HEK293 (cell line): ENCODE measurements at regions not wholly inside any gene's neighbourhood (a gene's known extent, or its start where the extent isn't known, plus 50 kb on each side); places are given as distances from the start of the nearest gene placed in this dataset.

Source experiments
- CTCF ChIA-PET: fragments of 350-600 bp; formaldehyde crosslinking; extraction: SDS; loops from one replicate; lab custom pipeline; 2021; ENCODE audit warnings: antibody characterized with exemption; lab: Yijun Ruan, JAX
- POLR2A ChIA-PET: fragments of 300-600 bp; formaldehyde crosslinking; extraction: SDS; loops from one replicate; lab custom pipeline; 2020; ENCODE audit warnings: antibody characterized with exemption, inconsistent platforms; lab: Yijun Ruan, JAX
- H3K27ac ChIP-seq: fragments of 200-500 bp; sonication (Bioruptor generic); 2 replicates; pipeline ENCODE4 v1.5.1; 2014; ENCODE audit warnings: low read depth, low read length, control low read depth, inconsistent platforms; ENCODE audit errors: extremely low read depth
- H3K36me3 ChIP-seq, 2 experiments: fragments of 200-500 bp in 1 of 2; sonication (Bioruptor generic) in 1 of 2; 1 replicate in 1 of 2; 2 replicates in 1 of 2; pipeline ENCODE4 v1.5.1; 2014 to 2017; ENCODE audit warnings: inconsistent platforms in 2 of 2, low read length in 2 of 2; ENCODE audit not compliant: control insufficient read depth in 2 of 2, insufficient read depth in 1 of 2
- H3K4me1 ChIP-seq: fragments of 200-500 bp; sonication (Bioruptor generic); 2 replicates; pipeline ENCODE4 v1.5.1; 2014; ENCODE audit warnings: mild to moderate bottlenecking, low read length, inconsistent platforms; ENCODE audit not compliant: control insufficient read depth, insufficient read depth
- H3K4me3 ChIP-seq: 2 replicates; pipeline ENCODE4 v1.5.1; 2011; ENCODE audit warnings: low read depth, mild to moderate bottlenecking, control low read depth, low read length, moderate library complexity
- H3K9me3 ChIP-seq: fragments of 200-500 bp; sonication (Bioruptor generic); 2 replicates; pipeline ENCODE4 v1.5.1; 2014; ENCODE audit warnings: low read depth, low read length, inconsistent platforms; ENCODE audit not compliant: control insufficient read depth, insufficient read depth
- BCL11A ChIP-seq: fragments of 450-650 bp; formaldehyde crosslinking; IDR thresholded peaks from 2 replicates; pipeline ENCODE4 v1.5.1; 2016; ENCODE audit warnings: low read depth, missing biosample characterization, missing genetic modification characterization
- FEZF1 ChIP-seq: fragments of 450-650 bp; formaldehyde crosslinking; IDR thresholded peaks from 2 replicates; pipeline ENCODE4 v1.5.1; 2016; ENCODE audit warnings: missing biosample characterization, missing genetic modification characterization
- GFI1B ChIP-seq: fragments of 450-650 bp; formaldehyde crosslinking; IDR thresholded peaks from 2 replicates; pipeline ENCODE4 v1.5.1; 2016; ENCODE audit warnings: missing biosample characterization, missing genetic modification characterization
- GLIS1 ChIP-seq: fragments of 450-650 bp; formaldehyde crosslinking; IDR thresholded peaks from 2 replicates; pipeline ENCODE4 v1.5.1; 2016; ENCODE audit warnings: missing biosample characterization, missing genetic modification characterization
- HOXD13 ChIP-seq: sonication (generic); formaldehyde crosslinking; IDR thresholded peaks from 2 replicates; pipeline ENCODE4 v1.8.0; 2022; ENCODE audit warnings: missing genetic modification reagents, borderline replicate concordance
- INSM2 ChIP-seq: fragments of 450-650 bp; formaldehyde crosslinking; IDR thresholded peaks from 2 replicates; pipeline ENCODE4 v1.5.1; 2016; ENCODE audit warnings: missing biosample characterization, missing genetic modification characterization
- MZF1 ChIP-seq: fragments of 450-650 bp; formaldehyde crosslinking; IDR thresholded peaks from 2 replicates; pipeline ENCODE4 v1.5.1; 2017; ENCODE audit warnings: missing biosample characterization, missing genetic modification characterization, borderline replicate concordance
- PBX3 ChIP-seq: sonication (generic); formaldehyde crosslinking; IDR thresholded peaks from 2 replicates; pipeline ENCODE4 v1.8.1; 2022; ENCODE audit warnings: mild to moderate bottlenecking, moderate library complexity, missing genetic modification reagents
- WT1 ChIP-seq: fragments of 450-650 bp; formaldehyde crosslinking; IDR thresholded peaks from 2 replicates; pipeline ENCODE4 v1.5.1; 2016; ENCODE audit warnings: missing biosample characterization, missing genetic modification characterization
- ZBTB26 ChIP-seq: fragments of 450-650 bp; formaldehyde crosslinking; optimal IDR thresholded peaks from 2 replicates; pipeline ENCODE3; 2016; ENCODE audit warnings: missing biosample characterization, mild to moderate bottlenecking, missing genetic modification characterization
- ZFP41 ChIP-seq: fragments of 450-650 bp; formaldehyde crosslinking; IDR thresholded peaks from 2 replicates; pipeline ENCODE4 v1.5.1; 2016; ENCODE audit warnings: missing biosample characterization, missing genetic modification characterization, borderline replicate concordance
- ZNF138 ChIP-seq: fragments of 450-650 bp; formaldehyde crosslinking; IDR thresholded peaks from 2 replicates; pipeline ENCODE4 v1.5.1; 2016; ENCODE audit warnings: missing biosample characterization, missing genetic modification characterization, borderline replicate concordance
- ZNF175 ChIP-seq: fragments of 450-650 bp; formaldehyde crosslinking; IDR thresholded peaks from 2 replicates; pipeline ENCODE4 v1.5.1; 2016; ENCODE audit warnings: missing biosample characterization, missing genetic modification characterization
- ZNF18 ChIP-seq: fragments of 450-650 bp; formaldehyde crosslinking; IDR thresholded peaks from 2 replicates; pipeline ENCODE4 v1.5.1; 2016; ENCODE audit warnings: missing biosample characterization, missing genetic modification characterization
- ZNF23 ChIP-seq: fragments of 450-650 bp; formaldehyde crosslinking; IDR thresholded peaks from 2 replicates; pipeline ENCODE4 v1.5.1; 2016; ENCODE audit warnings: missing biosample characterization, missing genetic modification characterization, borderline replicate concordance
- ZNF239 ChIP-seq: fragments of 450-650 bp; formaldehyde crosslinking; IDR thresholded peaks from 2 replicates; pipeline ENCODE4 v1.5.1; 2016; ENCODE audit warnings: missing biosample characterization, missing genetic modification characterization
- ZNF26 ChIP-seq: fragments of 450-650 bp; formaldehyde crosslinking; IDR thresholded peaks from 2 replicates; pipeline ENCODE4 v1.5.1; 2016; ENCODE audit warnings: missing biosample characterization, missing genetic modification characterization
- ZNF404 ChIP-seq: fragments of 450-650 bp; formaldehyde crosslinking; IDR thresholded peaks from 2 replicates; pipeline ENCODE4 v1.5.1; 2017; ENCODE audit warnings: missing biosample characterization, missing genetic modification characterization
- ZNF488 ChIP-seq: fragments of 450-650 bp; formaldehyde crosslinking; IDR thresholded peaks from 2 replicates; pipeline ENCODE4 v1.5.1; 2016; ENCODE audit warnings: missing biosample characterization, missing genetic modification characterization
- ZNF510 ChIP-seq: fragments of 450-650 bp; formaldehyde crosslinking; IDR thresholded peaks from 2 replicates; pipeline ENCODE4 v1.5.1; 2018; ENCODE audit warnings: mild to moderate bottlenecking, missing genetic modification characterization, missing biosample characterization; ENCODE audit not compliant: insufficient replicate concordance
- ZNF521 ChIP-seq: fragments of 450-650 bp; formaldehyde crosslinking; IDR thresholded peaks from 2 replicates; pipeline ENCODE4 v1.5.1; 2017; ENCODE audit warnings: missing biosample characterization, mild to moderate bottlenecking, missing genetic modification characterization
- ZNF580 ChIP-seq: fragments of 450-650 bp; formaldehyde crosslinking; IDR thresholded peaks from 2 replicates; pipeline ENCODE4 v1.5.1; 2016; ENCODE audit warnings: missing biosample characterization, missing genetic modification characterization
- ZNF626 ChIP-seq: fragments of 450-650 bp; sonication (Bioruptor Pico); formaldehyde crosslinking; IDR thresholded peaks from 2 replicates; pipeline ENCODE4 v1.5.1; 2018; ENCODE audit warnings: missing biosample characterization, missing genetic modification characterization, inconsistent platforms
- ZNF658 ChIP-seq: fragments of 450-650 bp; formaldehyde crosslinking; IDR thresholded peaks from 2 replicates; pipeline ENCODE4; 2016; ENCODE audit warnings: missing biosample characterization, missing genetic modification characterization
- ZNF677 ChIP-seq: fragments of 450-650 bp; IDR thresholded peaks from 2 replicates; pipeline ENCODE4 v1.5.0; 2018; ENCODE audit warnings: missing biosample characterization, mild to moderate bottlenecking, missing genetic modification characterization, moderate library complexity
- ZNF692 ChIP-seq: fragments of 450-650 bp; formaldehyde crosslinking; IDR thresholded peaks from 2 replicates; pipeline ENCODE4 v1.5.1; 2016; ENCODE audit warnings: missing biosample characterization, missing genetic modification characterization
- ZNF792 ChIP-seq: fragments of 450-650 bp; formaldehyde crosslinking; IDR thresholded peaks from 2 replicates; pipeline ENCODE4 v1.5.1; 2016; ENCODE audit warnings: missing biosample characterization, missing genetic modification characterization
- ZNF837 ChIP-seq: fragments of 450-650 bp; formaldehyde crosslinking; IDR thresholded peaks from 2 replicates; pipeline ENCODE4 v1.5.1; 2016; ENCODE audit warnings: missing biosample characterization, missing genetic modification characterization
- ZSCAN16 ChIP-seq: fragments of 450-650 bp; formaldehyde crosslinking; IDR thresholded peaks from 2 replicates; pipeline ENCODE4 v1.5.1; 2016; ENCODE audit warnings: missing biosample characterization, missing genetic modification characterization

GRCh38 chr12:74144396-74144795, 393.2 kb upstream of the ATXN7L3B start:
- Histone ChIP-seq H3K4me3 (no peak overlapping the region), H3K4me1 (no peaks in the 10 kb centered on the region), H3K36me3 (no peaks in the 10 kb centered on the region), H3K9me3 (no peaks in the 10 kb centered on the region), H3K27ac (no peak overlapping the region)
- ChIA-PET POLR2A (no interaction called here), CTCF (no interaction called here)
- TF ChIP-seq ZNF580 (tag by site-specific recombination), result no peak
- no peak for TF ChIP-seq ZNF23 (tag by site-specific recombination)
- no peak for TF ChIP-seq ZNF521 (tag by site-specific recombination)
- no peak for TF ChIP-seq GLIS1
- TF ChIP-seq FEZF1, result no peak
- no peak for TF ChIP-seq ZNF692 (tag by site-specific recombination)
- TF ChIP-seq ZNF26 (tag by site-specific recombination), result no peak
- no peak for TF ChIP-seq ZNF404 (tag by site-specific recombination)
- TF ChIP-seq ZNF488 (tag by site-specific recombination), result no peak
- TF ChIP-seq ZNF677, result no peak
- no peak for TF ChIP-seq PBX3 (CRISPR knock-in tag)
- TF ChIP-seq ZNF510 (tag by site-specific recombination), result no peak
- TF ChIP-seq ZBTB26 (tag by site-specific recombination), result no peak
- TF ChIP-seq ZNF239 (tag by site-specific recombination), result no peak
- no peak for TF ChIP-seq ZNF175 (tag by site-specific recombination)
- no peak for TF ChIP-seq WT1 (tag by site-specific recombination)
- TF ChIP-seq ZFP41 (tag by site-specific recombination), result no peak
- TF ChIP-seq BCL11A, result no peak
- TF ChIP-seq ZNF837 (tag by site-specific recombination), result no peak
- no peak for TF ChIP-seq ZNF138

GRCh38 chr12:74145328-74145727, 392.3 kb upstream of the ATXN7L3B start:
- Histone ChIP-seq H3K4me3 (no peak overlapping the region), H3K4me1 (no peaks in the 10 kb centered on the region), H3K27ac (no peak overlapping the region), H3K36me3 (no peaks in the 10 kb centered on the region), H3K9me3 (no peaks in the 10 kb centered on the region)
- CTCF ChIA-PET, result no interaction called here
- POLR2A ChIA-PET, result no interaction called here
- TF ChIP-seq ZNF658 (tag by site-specific recombination) (no peak), ZNF18 (tag by site-specific recombination) (no peak), ZNF626 (tag by site-specific recombination) (no peak), GFI1B (no peak), INSM2 (tag by site-specific recombination) (no peak), ZNF792 (tag by site-specific recombination) (no peak), HOXD13 (no peak), MZF1 (tag by site-specific recombination) (no peak), ZSCAN16 (tag by site-specific recombination) (no peak)
